Glutamatergic neuron (in vitro differentiated cells): ENCODE measurements at regions not wholly inside any gene's neighbourhood (a gene's known extent, or its start where the extent isn't known, plus 50 kb on each side); places are given as distances from the start of the nearest gene placed in this dataset.

Source experiments
- DNase-seq: peaks from one replicate; pipeline ENCODE4 v3.0.0; 2022
- H3K27ac Mint-ChIP-seq: one replicate; pipeline ENCODE4 v1.8.0; 2020; ENCODE audit warnings: mild to moderate bottlenecking, mixed read lengths, inconsistent platforms; ENCODE audit not compliant: unreplicated experiment
- H3K27me3 Mint-ChIP-seq: one replicate; pipeline ENCODE4 v1.8.0; 2020; ENCODE audit warnings: mild to moderate bottlenecking, moderate library complexity, mixed read lengths, inconsistent platforms; ENCODE audit not compliant: unreplicated experiment
- H3K36me3 Mint-ChIP-seq: one replicate; pipeline ENCODE4 v1.8.0; 2020; ENCODE audit warnings: mild to moderate bottlenecking, mixed read lengths, inconsistent platforms; ENCODE audit not compliant: unreplicated experiment
- H3K4me1 Mint-ChIP-seq: one replicate; pipeline ENCODE4 v1.8.0; 2020; ENCODE audit warnings: mild to moderate bottlenecking, low read depth, mixed read lengths, inconsistent platforms; ENCODE audit not compliant: unreplicated experiment
- H3K4me3 Mint-ChIP-seq: one replicate; pipeline ENCODE4 v1.8.0; 2020; ENCODE audit warnings: mild to moderate bottlenecking, mixed read lengths, inconsistent platforms; ENCODE audit not compliant: unreplicated experiment
- H3K9me3 Mint-ChIP-seq: one replicate; pipeline ENCODE4 v1.8.0; 2020; ENCODE audit warnings: mild to moderate bottlenecking, moderate library complexity, mixed read lengths, inconsistent platforms; ENCODE audit not compliant: unreplicated experiment
- CTCF ChIP-seq: fragments of 200-600 bp; sonication (generic); IDR thresholded peaks from one replicate; pipeline ENCODE4 v1.5.0; 2021; ENCODE audit not compliant: partially characterized antibody, unreplicated experiment

GRCh38 chr4:13268703-13269102 lies 215.4 kb downstream of the RAB28 start:
- no peaks in the 10 kb centered on the region for H3K9me3 Mint-ChIP-seq
- no peak overlapping the region for H3K4me3 Mint-ChIP-seq
- no peaks in the 10 kb centered on the region for H3K36me3 Mint-ChIP-seq
- DNase-seq: no peak
- H3K27me3 Mint-ChIP-seq: no peaks in the 10 kb centered on the region
- no peak overlapping the region for H3K27ac Mint-ChIP-seq
- H3K4me1 Mint-ChIP-seq: no peaks in the 10 kb centered on the region
- TF ChIP-seq CTCF: no peak

- Mint-ChIP-seq H3K4me3 (no peak overlapping the region), H3K4me1 (no peaks in the 10 kb centered on the region), H3K27ac (no peak overlapping the region)
These were observed 216.0 kb downstream of the RAB28 start for GRCh38 chr4:13268165-13268564.

GRCh38 chr4:13267091-13267490 lies 217.0 kb downstream of the RAB28 start:
- H3K27me3 Mint-ChIP-seq: no peaks in the 10 kb centered on the region

More at GRCh38 chr4:13268165-13268564, 216.0 kb downstream of the RAB28 start:
- no peak for DNase-seq
- Mint-ChIP-seq H3K9me3 (no peaks in the 10 kb centered on the region), H3K36me3 (no peaks in the 10 kb centered on the region), H3K27me3 (no peaks in the 10 kb centered on the region)
- TF ChIP-seq CTCF: no peak

GRCh38 chr4:13266687-13267086 lies 217.5 kb downstream of the RAB28 start:
- no peak for DNase-seq
- Mint-ChIP-seq H3K4me3 (no peak overlapping the region), H3K9me3 (peaks cover 2% of the 10 kb centered on the region), H3K36me3 (no peaks in the 10 kb centered on the region), H3K4me1 (no peaks in the 10 kb centered on the region), H3K27ac (no peak overlapping the region), H3K27me3 (no peaks in the 10 kb centered on the region)
- no peak for TF ChIP-seq CTCF

More at GRCh38 chr4:13267091-13267490, 217.0 kb downstream of the RAB28 start:
- no peak overlapping the region for H3K4me3 Mint-ChIP-seq
- H3K36me3 Mint-ChIP-seq: no peaks in the 10 kb centered on the region
- H3K27ac Mint-ChIP-seq: no peak overlapping the region
- no peak for DNase-seq
- no peak for TF ChIP-seq CTCF
- H3K9me3 Mint-ChIP-seq: peaks cover 2% of the 10 kb centered on the region
- no peaks in the 10 kb centered on the region for H3K4me1 Mint-ChIP-seq

- no peak for DNase-seq
- H3K4me1 Mint-ChIP-seq: no peaks in the 10 kb centered on the region
- no peak for TF ChIP-seq CTCF
- H3K36me3 Mint-ChIP-seq: no peaks in the 10 kb centered on the region
- peaks cover 2% of the 10 kb centered on the region for H3K27me3 Mint-ChIP-seq
- H3K27ac Mint-ChIP-seq: no peak overlapping the region
- peaks cover 2% of the 10 kb centered on the region for H3K9me3 Mint-ChIP-seq
- H3K4me3 Mint-ChIP-seq: no peak overlapping the region
These were observed 220.1 kb downstream of the RAB28 start for GRCh38 chr4:13263967-13264525.
